ENCODE measurements at regions not wholly inside any gene's neighbourhood (a gene's known extent, or its start where the extent isn't known, plus 50 kb on each side); places are given as distances from the start of the nearest gene placed in this dataset.

GRCh38 chr10:106467506-106467905 is 697.0 kb downstream of the SORCS1 start:
- TF ChIP-seq CTCF (conservative IDR thresholded peaks at IDR 0.05): no peak

GRCh38 chr10:106457522-106457921 is 707.0 kb downstream of the SORCS1 start:
- no peak for TF ChIP-seq CTCF (conservative IDR thresholded peaks at IDR 0.05)
- no peak overlapping the region for H3K27ac ChIP-seq

More at GRCh38 chr10:106467506-106467905, 697.0 kb downstream of the SORCS1 start:
- H3K27ac ChIP-seq: no peak overlapping the region

GRCh38 chr10:106454233-106454632 is 710.3 kb downstream of the SORCS1 start:
- no peak for TF ChIP-seq CTCF (conservative IDR thresholded peaks at IDR 0.05)
- no peak overlapping the region for H3K27ac ChIP-seq

- H3K27ac ChIP-seq: no peak overlapping the region
- TF ChIP-seq CTCF (conservative IDR thresholded peaks at IDR 0.05): no peak
Observed at GRCh38 chr10:106450966-106451365, 713.5 kb downstream of the SORCS1 start.

GRCh38 chr10:106446920-106447319 is 717.6 kb downstream of the SORCS1 start:
- H3K27ac ChIP-seq: no peak overlapping the region
- no peak for TF ChIP-seq CTCF (conservative IDR thresholded peaks at IDR 0.05)

GRCh38 chr10:106442223-106442622 is 722.3 kb downstream of the SORCS1 start:
- no peak for TF ChIP-seq CTCF (conservative IDR thresholded peaks at IDR 0.05)
- H3K27ac ChIP-seq: no peak overlapping the region

- TF ChIP-seq CTCF (conservative IDR thresholded peaks at IDR 0.05): no peak
- no peak overlapping the region for H3K27ac ChIP-seq
Observed at GRCh38 chr10:106440767-106441166, 723.7 kb downstream of the SORCS1 start.

- no peak for TF ChIP-seq CTCF (conservative IDR thresholded peaks at IDR 0.05)
- no peak overlapping the region for H3K27ac ChIP-seq
Observed at GRCh38 chr10:106440355-106440754, 724.2 kb downstream of the SORCS1 start.

Measured in VCaP (cell line).